Fibroblast of pulmonary artery (primary cell): ENCODE measurements at regions not wholly inside any gene's neighbourhood (a gene's known extent, or its start where the extent isn't known, plus 50 kb on each side); places are given as distances from the start of the nearest gene placed in this dataset.

ENCODE experiments used
- DNase-seq: peaks from one replicate; pipeline ENCODE4 v3.0.0-alpha.2; 2010; ENCODE audit warnings: low read depth
- H3K4me3 ChIP-seq: replicated peaks from 2 replicates; pipeline ENCODE4 v1.5.1; 2011; ENCODE audit warnings: low read depth, mild to moderate bottlenecking, control low read depth, low read length, moderate library complexity
- CTCF ChIP-seq: IDR thresholded peaks from 2 replicates; pipeline ENCODE4 v1.5.1; 2011; ENCODE audit warnings: mild to moderate bottlenecking, control low read depth, low read length, inconsistent platforms; ENCODE audit errors: missing control alignments

- no peak overlapping the region for H3K4me3 ChIP-seq
- no peak for TF ChIP-seq CTCF
- no peak for DNase-seq
Observed at GRCh38 chr1:37098237-37098636, 63.9 kb upstream of the GRIK3 start.

GRCh38 chr1:37100310-37100709 is 66.0 kb upstream of the GRIK3 start:
- no peak for TF ChIP-seq CTCF
- no peak for DNase-seq
- no peak overlapping the region for H3K4me3 ChIP-seq

- no peak for DNase-seq
- no peak for TF ChIP-seq CTCF
- H3K4me3 ChIP-seq = no peak overlapping the region
Observed at GRCh38 chr1:37102656-37103382, 68.5 kb upstream of the GRIK3 start.

GRCh38 chr1:37105911-37106310 is 71.6 kb upstream of the GRIK3 start:
- no peak for DNase-seq
- no peak for TF ChIP-seq CTCF
- H3K4me3 ChIP-seq = no peak overlapping the region

GRCh38 chr1:37107153-37107907 is 73.0 kb upstream of the GRIK3 start:
- DNase-seq = no peak
- no peak overlapping the region for H3K4me3 ChIP-seq
- TF ChIP-seq CTCF = no peak

GRCh38 chr1:37108596-37109188 is 74.4 kb upstream of the GRIK3 start:
- no peak for TF ChIP-seq CTCF
- DNase-seq = no peak
- H3K4me3 ChIP-seq = no peak overlapping the region

- no peak for DNase-seq
- no peak for TF ChIP-seq CTCF
Observed at GRCh38 chr1:37112430-37112829, 78.1 kb upstream of the GRIK3 start.

More at GRCh38 chr1:37112430-37112829, 78.1 kb upstream of the GRIK3 start:
- no peak overlapping the region for H3K4me3 ChIP-seq
